GM10248 (cell line): ENCODE measurements at regions not wholly inside any gene's neighbourhood (a gene's known extent, or its start where the extent isn't known, plus 50 kb on each side); places are given as distances from the start of the nearest gene placed in this dataset.

ENCODE experiments used
- CTCF ChIA-PET: fragments of 300-600 bp; sonication (Branson Sonifier 250); formaldehyde crosslinking; extraction: SDS; loops from one replicate; lab custom pipeline; 2021; ENCODE audit warnings: antibody characterized with exemption; lab: Yijun Ruan, JAX
- POLR2A ChIA-PET: fragments of 350-650 bp; sonication (Branson Sonifier 250); formaldehyde crosslinking; extraction: SDS; loops from one replicate; lab custom pipeline; 2020; ENCODE audit warnings: antibody characterized with exemption; lab: Yijun Ruan, JAX
- DNase-seq: peaks from one replicate; pipeline ENCODE4 v3.0.0; 2012; ENCODE audit errors: extremely low spot score
- TF ChIP-seq, protein P1 (sequence below): IDR thresholded peaks from 2 replicates; pipeline ENCODE4 v1.5.1; 2012; ENCODE audit warnings: mild to moderate bottlenecking, low read depth; ENCODE audit errors: extremely low read depth, missing control alignments, control extremely low read depth

DNA sequence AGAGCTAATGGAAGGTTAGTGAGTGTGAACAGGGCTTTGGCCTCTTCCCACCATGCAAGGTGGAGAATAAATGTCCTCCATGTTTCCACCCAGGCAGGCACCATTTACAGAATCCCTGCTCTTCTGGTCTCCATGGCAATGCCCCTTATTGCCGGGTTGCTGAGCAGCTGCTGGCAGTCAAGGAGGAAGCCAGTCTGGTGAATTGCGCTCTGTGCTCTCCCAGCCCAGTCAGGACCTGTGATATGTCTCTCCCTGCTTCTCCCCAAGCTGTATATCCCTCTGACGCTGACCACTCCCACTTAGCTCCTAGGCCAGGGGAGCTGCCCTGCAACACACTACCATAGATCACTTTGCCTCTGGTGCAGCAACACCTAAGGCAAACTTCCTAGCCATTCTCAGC, 402.1 kb upstream of the ERCC4 start:
- CTCF ChIA-PET = no interaction called here
- POLR2A ChIA-PET = no interaction called here
- TF ChIP-seq, protein P1, sequence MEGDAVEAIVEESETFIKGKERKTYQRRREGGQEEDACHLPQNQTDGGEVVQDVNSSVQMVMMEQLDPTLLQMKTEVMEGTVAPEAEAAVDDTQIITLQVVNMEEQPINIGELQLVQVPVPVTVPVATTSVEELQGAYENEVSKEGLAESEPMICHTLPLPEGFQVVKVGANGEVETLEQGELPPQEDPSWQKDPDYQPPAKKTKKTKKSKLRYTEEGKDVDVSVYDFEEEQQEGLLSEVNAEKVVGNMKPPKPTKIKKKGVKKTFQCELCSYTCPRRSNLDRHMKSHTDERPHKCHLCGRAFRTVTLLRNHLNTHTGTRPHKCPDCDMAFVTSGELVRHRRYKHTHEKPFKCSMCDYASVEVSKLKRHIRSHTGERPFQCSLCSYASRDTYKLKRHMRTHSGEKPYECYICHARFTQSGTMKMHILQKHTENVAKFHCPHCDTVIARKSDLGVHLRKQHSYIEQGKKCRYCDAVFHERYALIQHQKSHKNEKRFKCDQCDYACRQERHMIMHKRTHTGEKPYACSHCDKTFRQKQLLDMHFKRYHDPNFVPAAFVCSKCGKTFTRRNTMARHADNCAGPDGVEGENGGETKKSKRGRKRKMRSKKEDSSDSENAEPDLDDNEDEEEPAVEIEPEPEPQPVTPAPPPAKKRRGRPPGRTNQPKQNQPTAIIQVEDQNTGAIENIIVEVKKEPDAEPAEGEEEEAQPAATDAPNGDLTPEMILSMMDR = no peak
- DNase-seq = no peak

DNA sequence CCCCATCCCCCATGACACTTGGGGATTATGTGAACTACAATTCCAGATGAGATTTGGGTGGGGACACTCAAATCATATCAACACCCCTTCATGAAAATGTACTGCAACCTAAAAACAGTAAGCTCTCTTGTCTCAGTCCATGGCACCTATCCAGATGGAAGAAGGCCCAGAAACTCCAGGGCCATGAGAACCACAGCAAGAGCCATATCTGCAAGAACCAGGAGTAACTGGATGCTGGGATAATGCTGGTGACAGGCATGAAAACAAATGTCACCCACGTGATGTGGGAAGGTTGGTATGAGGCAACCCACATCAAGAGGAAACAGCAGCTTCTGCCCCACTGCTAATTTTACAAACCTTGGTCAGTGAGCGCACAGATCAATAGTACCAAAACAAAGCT, 400.1 kb upstream of the ERCC4 start:
- CTCF ChIA-PET = no interaction called here
- POLR2A ChIA-PET = no interaction called here
- TF ChIP-seq, protein P1 = no peak
- DNase-seq = no peak

DNA sequence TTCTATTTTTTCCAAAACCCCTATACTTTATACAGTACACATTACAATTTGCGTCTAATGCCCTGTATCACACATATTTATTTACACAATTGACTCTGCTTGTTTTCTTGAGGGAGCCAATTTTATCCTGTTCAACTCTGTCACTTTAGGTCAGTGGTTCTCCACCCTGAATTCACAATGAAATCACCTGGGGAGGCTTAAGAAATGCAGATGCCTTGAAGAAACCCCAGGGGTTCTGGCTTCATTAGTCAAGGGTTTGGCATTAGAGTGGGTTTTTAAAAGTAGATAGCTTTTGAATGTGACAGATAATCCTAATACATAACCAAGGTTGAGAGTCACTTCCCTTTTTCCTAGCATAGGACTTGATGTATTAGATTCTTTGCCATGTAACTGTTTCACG, 398.6 kb upstream of the ERCC4 start:
- CTCF ChIA-PET = no interaction called here
- TF ChIP-seq, protein P1 = no peak
- no peak for DNase-seq
- POLR2A ChIA-PET = no interaction called here

DNA sequence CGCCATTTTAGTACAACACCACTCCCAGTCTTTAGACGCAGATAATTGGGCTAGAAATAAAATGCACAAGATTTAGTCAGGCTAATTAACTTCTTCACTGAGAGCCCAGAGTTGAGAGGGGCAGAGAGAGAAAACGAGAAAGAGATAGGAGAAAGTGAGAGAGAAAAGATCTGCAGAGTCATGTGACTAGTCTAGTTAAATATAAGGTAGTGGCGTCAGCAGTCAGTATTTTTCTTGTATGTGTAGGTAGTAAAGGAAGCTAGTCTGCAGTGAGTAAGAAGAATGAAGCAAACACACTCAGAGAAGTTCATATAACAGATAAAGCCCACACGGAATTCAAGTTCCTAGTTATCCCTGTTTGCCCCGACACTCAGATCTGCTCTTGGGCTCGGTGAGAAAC, 392.6 kb upstream of the ERCC4 start:
- no peak for DNase-seq
- ChIA-PET POLR2A (no interaction called here), CTCF (no interaction called here)
- TF ChIP-seq, protein P1 = no peak

DNA sequence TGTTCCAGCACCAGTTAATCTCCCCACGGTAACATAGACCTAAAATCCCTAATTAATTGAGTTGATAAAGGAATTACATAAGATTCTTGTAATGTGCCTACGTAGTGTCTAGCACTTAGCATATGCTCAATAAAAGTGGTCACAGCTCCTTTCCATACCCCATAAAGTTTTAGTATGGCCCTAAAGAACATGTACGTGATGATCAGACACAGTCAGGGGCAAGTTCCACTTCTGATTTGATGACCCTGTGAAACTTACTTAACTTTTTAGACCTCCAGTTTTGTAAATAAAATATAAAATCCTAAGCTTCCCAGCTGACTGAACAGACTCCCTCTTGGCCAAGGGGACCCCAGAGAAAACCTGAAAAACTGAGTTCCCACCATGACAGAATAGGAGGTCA, 391.3 kb upstream of the ERCC4 start:
- no peak for DNase-seq
- POLR2A ChIA-PET = no interaction called here
- TF ChIP-seq, protein P1 = no peak
- CTCF ChIA-PET = no interaction called here

DNA sequence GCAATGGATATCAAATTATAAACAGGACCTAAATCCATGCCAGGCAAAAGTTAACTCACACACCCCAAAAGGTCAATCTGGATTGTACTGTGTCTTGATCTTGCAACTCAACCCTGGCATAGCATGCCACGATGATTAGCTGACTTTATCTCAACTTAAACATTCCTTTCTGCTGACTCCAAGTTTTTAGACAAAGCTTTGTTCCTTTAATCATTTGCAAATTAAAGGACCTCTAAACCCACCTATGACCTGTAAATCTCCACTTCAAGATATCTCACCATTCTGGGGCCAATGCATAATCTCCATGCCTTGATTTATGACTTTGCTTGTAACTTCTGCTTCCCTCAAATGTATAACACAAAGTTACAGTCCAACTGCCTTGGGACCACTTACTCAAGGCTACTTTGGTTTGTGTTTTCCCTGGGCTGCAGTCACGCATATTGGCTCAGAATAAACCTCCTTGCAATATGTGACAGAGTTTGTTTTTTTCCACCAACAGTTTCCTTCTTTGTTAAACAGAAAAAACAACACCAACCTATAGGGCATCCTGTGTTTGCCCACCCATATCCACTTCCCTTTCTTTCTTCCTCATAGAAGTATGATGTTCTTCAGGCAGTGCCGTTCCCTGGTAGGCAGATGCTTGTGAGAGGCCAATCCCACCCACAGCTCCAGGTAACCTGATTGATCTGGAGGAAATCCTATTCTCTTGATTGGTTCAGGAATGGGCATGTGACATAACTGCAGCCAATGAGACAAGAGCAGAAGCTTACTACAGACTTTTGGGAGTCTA, 390.6 kb upstream of the ERCC4 start:
- ChIA-PET POLR2A (no interaction called here), CTCF (interaction anchor here (1.5 kb wide), 1 partner anchor 21 kb away, joined by 3 read pairs; no protein-coding TSS in a partner anchor)
- TF ChIP-seq, protein P1 = no peak
- no peak for DNase-seq
